Embryonic facial prominence (tissue), 1 donor: ENCODE measurements at regions not wholly inside any gene's neighbourhood (a gene's known extent, or its start where the extent isn't known, plus 50 kb on each side); places are given as distances from the start of the nearest gene placed in this dataset.
"Not testable (repeated sequence)": the region's sequence is repeated elsewhere in the genome, so short reads cannot be mapped to it uniquely, and the experiment has no call there.

Experiments
- DNase-seq: peaks from one replicate; pipeline ENCODE4 v3.0.0-alpha.2; 2016; ENCODE audit errors: extremely low spot score

DNA sequence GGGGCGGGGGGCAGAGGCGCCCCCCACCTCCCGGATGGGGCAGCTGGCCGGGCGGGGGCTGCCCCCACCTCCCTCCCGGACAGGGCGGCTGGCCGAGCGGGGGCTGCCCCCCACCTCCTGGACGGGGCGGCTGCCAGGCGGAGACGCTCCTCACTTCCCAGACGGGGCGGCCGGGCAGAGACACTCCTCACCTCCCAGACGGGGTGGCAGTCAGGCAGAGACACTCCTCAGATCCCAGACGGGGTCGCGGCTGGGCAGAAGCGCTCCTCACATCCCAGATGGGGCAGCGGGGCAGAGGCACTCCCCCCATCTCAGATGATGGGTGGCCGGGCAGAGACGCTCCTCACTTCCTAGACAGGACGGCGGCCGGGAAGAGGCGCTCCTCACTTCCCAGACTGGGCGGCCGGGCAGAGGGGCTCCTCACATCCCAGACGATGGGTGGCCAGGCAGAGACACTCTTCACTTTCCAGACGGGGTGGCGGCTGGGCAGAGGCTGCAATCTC lies 240.1 kb downstream of the NPIPA7 start:
- DNase-seq, result not testable (repeated sequence)

DNA sequence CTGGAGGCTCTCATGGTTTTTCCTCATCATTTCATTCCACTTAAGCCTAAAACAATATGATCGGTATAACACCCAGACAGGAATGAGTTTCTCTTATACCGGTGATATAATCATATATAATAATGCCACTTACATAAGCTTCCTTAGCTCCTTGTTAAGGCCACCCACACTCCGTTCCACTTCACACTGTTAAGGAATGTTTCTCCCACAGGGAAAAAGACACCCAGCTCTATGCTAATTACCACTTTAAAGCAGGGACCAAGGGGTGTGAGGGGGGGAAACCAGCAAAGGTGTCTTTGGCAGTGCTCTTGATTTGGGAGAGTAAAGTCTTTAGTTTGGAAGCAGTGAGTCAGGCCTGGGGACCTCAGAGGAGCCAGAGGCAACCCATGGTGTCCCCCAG lies 245.4 kb downstream of the NPIPA7 start:
- DNase-seq, result not testable (repeated sequence)

DNA sequence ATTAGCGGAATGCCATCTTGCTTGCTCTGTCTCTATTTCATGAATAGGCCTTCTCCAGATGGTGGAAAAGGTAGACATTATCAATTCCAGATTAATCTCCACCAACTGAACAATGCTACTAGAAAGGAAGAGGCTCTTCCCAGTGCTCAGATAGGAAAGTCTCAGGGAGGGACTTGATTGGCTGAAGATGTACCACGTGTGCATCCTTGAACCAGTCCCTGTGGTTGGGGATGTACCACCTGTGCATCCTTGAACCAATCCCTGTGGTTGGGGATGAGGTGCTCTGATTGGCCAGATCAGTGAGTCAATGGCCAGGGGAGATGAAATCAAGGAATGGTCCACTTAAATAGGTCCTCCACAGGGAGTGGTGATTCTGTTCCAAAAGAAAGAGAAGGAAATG lies 246.2 kb downstream of the NPIPA7 start:
- DNase-seq, result not testable (repeated sequence)

DNA sequence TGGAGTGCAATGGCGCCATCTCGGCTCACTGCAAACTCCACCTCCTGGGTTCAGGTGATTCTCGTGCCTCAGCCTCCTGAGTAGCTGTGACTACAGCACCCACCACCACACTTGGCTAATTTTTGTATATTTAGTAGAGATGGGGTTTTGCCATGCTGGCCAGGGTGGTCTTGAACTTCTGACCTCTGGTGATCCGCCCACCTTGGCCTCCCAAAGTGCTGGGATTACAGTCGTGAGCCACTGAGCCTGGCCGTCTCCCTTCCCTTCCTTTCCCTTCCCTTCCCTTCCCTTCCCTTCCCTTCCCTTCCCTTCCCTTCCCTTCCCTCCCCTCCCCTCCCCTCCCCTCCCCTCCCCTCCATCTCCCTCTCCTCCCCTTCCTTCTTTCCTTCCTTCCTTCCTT lies 248.9 kb downstream of the NPIPA7 start:
- not testable (repeated sequence) for DNase-seq

DNA sequence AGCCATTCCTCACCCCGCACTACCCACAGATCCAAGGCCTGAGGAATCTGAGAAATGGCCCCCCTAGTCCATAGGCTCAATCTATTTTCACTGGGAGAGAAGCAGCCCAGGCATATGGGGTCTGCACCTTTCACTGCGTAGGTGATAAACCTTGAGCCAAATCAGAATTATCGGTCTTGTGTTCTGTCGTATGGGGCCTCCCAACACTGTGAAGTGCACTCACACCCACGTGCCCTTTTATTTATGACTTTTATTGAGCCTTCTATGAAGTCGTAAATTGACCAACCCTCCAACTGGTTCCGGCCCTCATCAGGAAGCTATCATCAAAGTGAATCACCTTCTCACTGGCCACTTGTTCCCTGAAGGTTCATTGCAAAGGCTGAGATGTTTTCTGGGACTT lies 259.3 kb downstream of the NPIPA7 start:
- DNase-seq, result not testable (repeated sequence)

DNA sequence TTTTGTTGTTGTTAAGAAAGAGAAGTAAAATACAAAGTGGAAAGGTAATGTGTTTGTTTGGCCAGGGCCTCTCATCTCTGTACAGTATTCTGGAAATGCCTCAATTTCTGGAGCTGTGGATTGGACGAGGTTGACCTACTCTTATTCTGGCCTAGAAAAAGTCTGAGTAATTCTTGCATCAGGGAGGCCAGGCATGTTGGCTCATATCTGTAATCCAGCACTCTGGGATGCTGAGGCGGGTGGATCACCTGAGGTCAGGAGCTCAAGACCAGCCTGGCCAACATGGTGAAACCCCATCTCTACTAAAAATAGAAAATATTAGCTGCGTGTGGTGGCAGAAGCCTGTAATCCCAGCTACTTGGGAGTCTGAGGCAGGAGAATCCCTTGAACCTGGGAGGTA lies 259.8 kb downstream of the NPIPA7 start:
- not testable (repeated sequence) for DNase-seq

DNA sequence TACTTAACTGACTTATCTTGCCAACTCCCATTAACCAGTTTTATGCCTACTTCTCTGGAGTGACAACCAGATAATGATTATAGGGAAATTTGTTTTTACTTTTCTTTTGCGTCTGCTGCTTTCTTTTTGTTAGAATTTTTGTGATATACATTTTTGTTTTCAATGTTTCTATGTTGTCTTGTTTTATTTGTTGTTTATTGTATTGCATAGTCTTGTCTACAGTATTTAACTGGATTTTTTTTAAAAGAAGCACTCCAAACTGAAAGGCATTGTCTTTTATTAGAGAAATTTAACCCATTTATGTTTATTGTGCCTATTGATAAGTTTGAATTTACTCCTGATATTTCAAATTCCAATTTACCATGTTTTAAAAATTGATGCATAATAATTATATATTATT lies 264.9 kb downstream of the NPIPA7 start:
- not testable (repeated sequence) for DNase-seq

DNA sequence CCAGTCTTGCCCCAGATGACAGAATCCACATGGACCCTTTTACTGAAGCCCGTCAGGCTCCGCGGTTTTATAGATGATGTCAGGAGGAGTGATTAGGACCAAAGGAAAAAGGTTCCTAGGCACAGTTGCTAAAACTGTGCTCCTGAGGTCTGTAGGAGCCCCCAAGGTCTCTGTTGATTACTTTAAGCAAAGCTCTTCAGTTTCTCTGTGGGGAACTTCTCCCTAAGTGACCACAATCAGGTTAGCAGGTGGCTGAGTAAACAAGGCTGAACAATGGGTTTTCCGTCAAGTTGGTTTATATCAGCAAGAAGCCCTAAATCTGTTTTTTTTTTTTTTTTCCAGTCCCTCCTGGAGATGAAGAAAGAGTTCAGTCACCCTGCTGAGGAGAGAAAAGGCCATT lies 269.1 kb downstream of the NPIPA7 start:
- DNase-seq, result not testable (repeated sequence)

DNA sequence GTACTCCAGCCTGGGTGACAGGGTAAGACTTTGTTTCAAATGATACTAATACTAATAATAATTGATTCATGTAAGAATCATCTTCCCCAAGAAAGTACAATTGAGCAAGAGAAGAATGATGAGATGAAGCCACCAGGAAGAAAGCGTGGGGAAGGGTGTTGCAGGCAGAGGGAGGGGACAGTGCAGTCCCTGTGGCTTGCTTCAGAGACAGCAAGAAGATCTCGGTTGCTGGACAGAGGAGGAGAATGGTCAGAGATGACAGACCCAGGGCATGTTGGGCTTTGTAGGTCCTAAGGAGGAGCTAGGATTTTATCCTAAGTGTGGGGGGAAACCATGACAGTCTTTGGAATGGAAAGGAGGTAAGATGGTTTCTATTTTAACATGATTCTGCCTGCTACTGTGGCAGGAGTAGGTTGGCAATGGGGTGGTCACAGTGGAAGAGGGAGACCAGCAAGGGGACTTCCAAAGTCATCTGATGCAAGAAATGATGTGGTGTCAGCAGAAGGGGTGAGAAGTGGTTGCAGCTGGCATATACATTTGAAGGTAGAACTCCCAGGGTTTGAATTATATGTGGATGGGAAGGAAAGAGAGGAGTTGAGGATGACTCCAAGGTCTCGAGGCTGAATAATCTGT lies 293.4 kb downstream of the NPIPA7 start:
- not testable (repeated sequence) for DNase-seq

DNA sequence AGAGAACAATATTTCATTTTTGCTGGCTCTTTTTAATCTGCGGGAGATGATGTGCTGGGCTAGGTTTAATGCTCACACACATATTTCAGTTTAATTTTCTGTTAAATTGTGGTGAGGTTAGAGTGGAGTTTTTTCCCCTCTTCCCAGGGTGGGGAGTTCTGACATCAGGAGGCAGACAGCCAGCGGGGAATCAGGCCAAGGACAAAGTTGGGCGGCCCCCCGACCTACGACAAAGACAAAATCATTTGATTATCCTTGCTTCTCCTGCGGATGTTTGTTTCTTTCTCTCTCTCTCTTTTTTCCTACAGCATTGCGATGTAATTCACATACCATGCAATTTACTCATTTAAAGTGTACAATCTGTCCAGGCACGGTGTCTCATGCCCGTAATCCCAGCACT lies 295.9 kb downstream of the NPIPA7 start:
- not testable (repeated sequence) for DNase-seq

DNA sequence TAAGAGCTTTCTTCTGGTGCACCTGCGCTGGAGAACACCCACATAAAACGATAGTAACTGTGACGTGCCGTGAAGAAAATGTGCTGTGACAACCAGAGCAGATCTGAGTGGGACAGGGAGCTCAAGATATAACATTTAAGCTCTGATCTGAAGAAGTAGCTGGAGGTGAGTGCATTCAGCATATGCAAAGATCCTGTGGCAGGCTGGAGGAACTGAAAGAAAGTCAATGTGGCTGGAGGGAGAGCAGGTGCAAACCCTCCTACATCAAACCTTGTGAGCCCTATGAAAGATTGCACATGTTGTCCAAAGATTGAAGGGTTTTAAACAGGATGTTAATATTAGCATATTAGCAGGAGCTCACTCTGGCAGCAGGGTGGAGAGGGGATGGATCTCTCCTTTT lies 342.9 kb downstream of the NPIPA7 start:
- not testable (repeated sequence) for DNase-seq

DNA sequence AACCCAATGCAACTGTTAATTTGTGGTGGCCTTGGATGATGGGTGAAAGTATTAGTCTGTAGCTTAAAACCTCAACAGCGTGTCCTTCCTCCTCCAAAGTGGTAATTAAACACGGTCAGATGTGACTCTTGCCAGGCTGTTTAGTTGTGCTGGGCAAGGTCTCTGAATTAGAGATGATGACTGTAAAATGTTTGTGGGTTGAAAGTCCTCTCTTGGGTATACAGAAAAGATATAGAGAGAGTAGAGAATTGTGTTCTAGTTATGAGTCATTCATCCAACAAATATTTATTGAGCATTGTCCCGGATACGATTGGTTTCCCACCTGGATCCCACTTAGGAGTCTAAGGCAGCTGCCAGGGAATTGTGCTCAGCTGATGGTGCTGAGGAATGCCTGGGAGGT lies 343.7 kb downstream of the NPIPA7 start:
- not testable (repeated sequence) for DNase-seq

DNA sequence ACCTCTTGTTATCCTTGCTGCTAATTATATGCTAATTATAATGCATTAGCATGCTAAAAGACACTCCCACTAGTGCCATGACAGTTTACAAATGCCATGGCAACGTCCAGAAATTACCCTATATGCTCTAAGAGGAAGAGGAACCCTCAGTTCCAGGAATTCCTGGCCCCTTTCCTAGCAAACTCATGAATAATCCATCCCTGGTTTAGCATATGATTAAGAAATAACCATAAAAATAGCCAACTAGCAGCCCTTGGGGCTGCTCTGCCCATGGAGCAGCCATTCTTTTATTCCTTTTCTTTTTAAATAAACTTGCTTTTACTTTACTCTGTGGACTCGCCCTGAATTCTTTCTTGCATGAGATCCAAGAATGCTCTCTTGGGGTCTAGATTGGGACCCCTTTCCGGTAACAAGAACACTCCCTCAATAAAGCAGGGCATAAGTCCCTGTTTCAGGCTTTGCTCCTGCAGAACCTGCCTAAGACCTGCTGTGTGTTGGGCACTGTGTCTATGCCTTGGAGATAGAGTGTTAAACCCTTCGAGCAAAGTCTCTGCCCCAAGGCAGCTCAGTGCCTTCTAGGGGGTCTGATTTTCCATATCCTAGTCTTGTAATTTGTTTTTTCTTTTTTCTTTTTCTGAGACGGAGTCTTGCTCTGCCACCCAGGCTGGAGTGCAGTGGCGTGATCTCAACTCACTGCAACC lies 345.0 kb downstream of the NPIPA7 start:
- not testable (repeated sequence) for DNase-seq

DNA sequence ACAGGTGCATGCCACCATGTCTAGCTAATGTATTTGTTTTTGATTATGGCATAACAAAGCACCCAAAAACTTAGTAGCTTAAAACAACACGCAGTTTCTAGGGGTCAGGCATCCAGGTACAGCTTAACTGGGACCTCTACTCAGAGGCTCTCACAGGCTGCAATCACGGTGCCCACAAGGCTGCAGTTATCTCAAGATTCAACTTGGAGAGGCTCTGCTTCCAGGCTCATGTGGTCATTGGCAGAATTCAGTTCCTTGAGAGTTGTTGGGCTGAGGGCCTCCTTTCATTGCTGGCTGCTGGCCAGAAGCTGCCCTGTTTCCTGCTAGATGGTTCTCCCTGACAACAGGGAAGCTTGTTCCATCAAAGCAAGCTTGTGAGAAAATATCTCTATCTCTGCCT lies 348.1 kb downstream of the NPIPA7 start:
- DNase-seq, result not testable (repeated sequence)

DNA sequence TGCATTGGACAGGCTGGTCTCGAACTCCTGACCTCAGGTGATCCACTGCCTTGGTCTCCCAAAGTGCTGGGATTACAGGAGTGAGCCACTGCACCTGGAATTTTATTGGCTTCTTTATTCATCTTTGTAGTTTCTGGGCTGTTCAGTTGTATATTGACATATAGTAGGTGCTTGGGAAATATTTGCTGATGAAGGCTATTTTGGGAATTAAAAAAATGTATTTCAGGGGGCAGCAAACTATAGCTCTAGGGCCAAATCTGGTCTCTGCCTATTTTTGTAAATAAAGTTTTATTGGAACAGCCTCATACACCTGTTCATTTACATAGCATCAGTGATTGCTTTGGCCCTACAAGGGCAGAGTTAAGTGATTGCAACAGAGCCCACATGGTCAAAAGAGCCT lies 363.6 kb downstream of the NPIPA7 start:
- not testable (repeated sequence) for DNase-seq

DNA sequence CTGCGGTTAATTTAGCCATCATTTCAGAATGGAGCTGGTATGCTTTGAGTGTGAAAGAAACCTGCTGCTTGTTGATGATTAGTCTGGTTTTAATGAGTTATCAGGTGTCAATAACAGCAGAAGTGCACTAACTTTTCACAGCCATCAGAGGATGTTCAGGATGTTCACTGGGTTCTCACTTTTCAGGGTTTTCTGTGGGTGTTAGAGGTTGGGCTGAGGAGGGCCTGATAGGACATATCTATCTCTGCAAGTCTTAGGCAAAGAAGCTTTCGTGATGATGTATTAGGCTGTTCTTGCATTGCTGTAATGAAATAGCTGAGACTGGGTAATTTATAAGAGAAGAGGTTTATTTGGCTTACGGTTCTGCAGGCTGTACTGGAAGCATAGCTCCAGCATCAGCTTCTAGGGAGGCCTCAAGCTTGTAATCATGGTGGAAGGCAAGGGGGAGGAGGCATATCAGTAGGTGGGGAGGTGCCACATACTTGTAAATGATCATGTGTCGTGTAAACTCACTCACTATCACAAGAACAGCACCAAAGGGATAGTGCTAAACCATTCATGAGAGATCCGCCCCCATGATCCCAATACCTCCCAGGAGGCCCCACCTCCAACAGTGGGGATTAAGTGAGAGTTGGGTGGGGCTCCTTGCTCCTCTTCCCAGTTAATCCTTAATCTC lies 376.2 kb downstream of the NPIPA7 start:
- not testable (repeated sequence) for DNase-seq

DNA sequence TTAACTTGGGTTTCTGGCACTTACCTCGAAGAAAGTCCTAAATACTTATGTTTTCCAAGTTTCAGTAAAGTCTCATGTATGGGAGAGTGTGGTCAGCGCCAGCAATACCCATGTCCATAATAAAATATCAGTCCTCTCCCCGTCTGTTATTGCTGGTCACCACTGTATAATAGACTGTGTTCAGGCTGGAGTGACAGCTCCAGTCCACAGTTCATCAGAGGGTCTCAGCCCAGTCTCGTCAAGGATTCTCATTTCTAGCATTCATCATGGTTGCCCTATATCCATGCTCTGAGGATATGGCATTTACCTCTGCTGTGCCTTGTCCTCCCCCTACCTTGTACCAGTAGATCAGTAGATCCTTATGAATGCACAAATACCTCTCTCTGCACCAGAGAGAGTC lies 384.5 kb downstream of the NPIPA7 start:
- DNase-seq, result no peak

DNA sequence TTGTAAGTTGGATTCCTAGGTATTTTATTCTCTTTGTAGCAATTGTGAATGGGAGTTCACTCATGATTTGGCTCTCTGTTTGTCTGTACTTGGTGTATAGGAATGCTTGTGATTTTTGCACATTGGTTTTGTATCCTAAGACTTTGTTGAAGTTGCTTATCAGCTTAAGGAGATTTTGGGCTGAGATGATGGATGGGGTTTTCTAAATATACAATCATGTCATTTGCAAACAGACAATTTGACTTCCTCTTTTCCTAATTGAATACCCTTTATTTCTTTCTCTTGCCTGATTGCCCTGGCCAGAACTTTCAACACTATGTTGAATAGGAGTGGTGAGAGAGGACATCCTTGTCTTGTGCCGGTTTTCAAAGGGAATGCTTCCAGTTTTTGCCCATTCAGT lies 391.8 kb downstream of the NPIPA7 start:
- not testable (repeated sequence) for DNase-seq

DNA sequence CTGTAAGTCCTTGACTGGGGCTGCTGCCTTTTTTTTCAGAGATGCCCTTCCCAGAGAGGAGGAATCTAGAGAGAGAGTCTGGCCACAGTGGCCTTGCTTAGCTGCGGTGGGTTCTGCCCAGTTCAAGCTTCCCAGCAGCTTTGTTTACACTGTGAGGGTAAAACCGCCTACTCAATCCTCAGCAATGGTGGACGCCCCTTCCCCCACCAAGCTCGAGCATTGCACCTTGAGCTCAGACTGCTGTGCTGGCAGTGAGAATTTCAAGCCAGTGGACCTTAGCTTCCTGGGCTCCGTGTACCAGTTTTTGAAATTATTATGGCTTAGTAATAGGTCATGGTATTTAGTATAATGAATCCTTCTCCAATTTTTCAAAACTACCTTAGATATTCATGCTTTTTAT lies 395.4 kb downstream of the NPIPA7 start:
- DNase-seq, result no peak

DNA sequence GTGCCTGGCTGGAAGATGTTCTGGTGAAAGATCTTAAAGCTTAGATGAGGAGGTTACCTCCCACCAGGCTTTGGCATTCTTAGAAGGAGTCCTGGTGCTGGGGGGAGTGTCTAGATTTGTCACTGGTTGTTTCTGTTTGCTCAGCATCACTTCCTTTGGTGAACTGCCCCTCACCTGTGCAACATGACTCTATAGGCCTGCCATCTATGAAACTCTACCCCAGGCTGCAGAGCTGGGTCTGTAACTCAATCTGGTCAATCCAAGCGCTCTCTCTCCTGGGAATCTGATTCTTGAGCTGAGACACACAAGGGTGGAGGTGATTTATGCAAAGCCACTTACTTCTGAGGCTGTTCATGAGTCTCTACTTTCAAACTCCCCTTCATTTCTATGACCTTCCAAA lies 399.4 kb downstream of the NPIPA7 start:
- DNase-seq, result no peak

DNA sequence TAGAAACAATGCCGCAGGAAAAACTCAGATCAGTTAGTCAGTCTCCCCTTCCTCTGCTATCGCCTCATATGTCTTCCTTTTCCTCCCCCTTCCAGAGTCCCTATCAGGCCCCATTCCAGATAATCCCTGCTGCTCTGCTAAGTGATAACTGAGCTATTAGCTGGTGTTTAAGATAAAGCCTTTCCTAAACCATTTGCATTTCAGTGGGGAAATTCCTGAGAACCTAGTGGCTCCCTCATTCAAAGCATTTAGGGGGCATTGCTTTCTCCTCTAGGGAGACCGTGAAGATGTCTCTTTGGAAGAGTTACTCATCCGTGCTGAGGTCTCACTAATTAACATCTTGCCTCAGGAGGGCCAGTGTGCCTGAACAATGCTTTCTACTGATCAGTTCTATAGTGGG lies 401.6 kb downstream of the NPIPA7 start:
- DNase-seq, result no peak

DNA sequence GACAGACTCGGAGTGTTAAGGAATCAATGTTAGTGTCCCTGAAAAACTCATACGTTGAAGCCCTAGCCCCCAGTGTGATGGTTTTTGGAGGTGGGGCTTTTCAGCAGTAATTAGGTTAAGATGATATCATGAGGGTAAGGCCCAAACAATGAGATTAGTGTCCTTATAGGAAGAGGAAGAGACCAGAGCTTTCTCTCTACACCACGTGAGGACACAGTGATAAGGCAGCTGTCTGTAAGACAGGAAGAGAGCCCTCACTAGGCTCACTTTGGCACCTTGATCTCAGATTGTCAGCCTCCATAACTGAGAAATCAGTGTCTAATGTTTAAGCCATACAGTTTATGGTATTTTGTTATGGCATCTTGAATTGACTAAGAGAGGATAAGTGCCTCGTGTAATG lies 403.2 kb downstream of the NPIPA7 start:
- DNase-seq, result no peak

DNA sequence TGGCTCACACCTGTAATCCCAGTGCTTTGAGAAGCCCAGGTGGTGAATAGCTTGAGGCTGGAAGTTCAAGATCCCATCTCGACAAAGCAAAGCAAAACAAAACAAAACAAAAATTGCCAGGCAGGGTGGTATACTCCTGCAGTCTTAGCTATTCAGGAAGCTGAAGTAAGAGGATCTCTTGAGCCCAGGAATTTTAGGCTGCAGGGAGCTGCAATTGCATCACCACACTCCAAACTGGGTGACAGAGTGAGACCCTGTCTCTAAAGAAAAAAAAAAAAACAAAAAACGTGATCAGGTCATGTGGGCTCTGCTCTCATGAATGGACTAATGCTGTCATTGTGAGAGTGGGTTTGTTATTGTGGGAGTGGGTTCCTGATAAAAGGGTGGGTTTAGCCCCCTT lies 409.1 kb downstream of the NPIPA7 start:
- DNase-seq, result no peak
